GM23248 (cell line): ENCODE measurements at regions not wholly inside any gene's neighbourhood (a gene's known extent, or its start where the extent isn't known, plus 50 kb on each side); places are given as distances from the start of the nearest gene placed in this dataset.

Experiments
- EZH2 ChIP-seq: fragments of 200-600 bp; sonication (generic); IDR thresholded peaks from 2 replicates; pipeline ENCODE4 v1.6.1; 2018; ENCODE audit warnings: antibody characterized with exemption, mild to moderate bottlenecking; ENCODE audit not compliant: insufficient read depth, poor library complexity, severe bottlenecking
- EZH2phosphoT487 ChIP-seq: fragments of 200-600 bp; sonication (generic); IDR thresholded peaks from 2 replicates; pipeline ENCODE4 v1.6.1; 2018; ENCODE audit warnings: antibody characterized with exemption, moderate library complexity, mild to moderate bottlenecking, low read depth; ENCODE audit not compliant: insufficient read depth

DNA sequence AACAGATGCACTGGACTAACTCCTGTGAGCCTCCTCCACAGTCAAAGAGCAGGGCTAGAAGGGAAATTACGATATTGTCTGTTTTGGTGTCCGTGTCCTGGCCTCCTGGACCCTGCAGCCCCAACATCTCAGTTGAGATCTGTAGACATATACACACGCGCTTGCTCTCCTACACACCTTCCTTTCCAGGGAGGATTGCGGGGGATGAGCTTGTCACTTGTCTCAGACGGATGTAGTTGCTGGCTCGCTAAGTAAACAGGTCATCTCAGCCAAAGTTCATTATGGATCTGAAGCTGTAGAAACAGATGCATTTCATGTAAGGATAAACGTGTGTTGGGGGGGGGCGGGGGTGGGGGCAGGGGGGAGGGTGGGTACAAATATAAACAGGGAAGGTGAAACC, 549.3 kb downstream of the CCDC171 start:
- TF ChIP-seq EZH2phosphoT487 (no peak), EZH2 (no peak)
